Duodenal mucosa (tissue), 2 donors: ENCODE measurements at regions not wholly inside any gene's neighbourhood (a gene's known extent, or its start where the extent isn't known, plus 50 kb on each side); places are given as distances from the start of the nearest gene placed in this dataset.
"Not testable (repeated sequence)": the region's sequence is repeated elsewhere in the genome, so short reads cannot be mapped to it uniquely, and the experiment has no call there.

Source experiments
- H3K27ac ChIP-seq: one replicate; pipeline ENCODE4 v1.7.0; 2013; ENCODE audit warnings: low read depth, low read length
- H3K27me3 ChIP-seq, 2 donors: one replicate each; pipeline ENCODE4 v1.7.0; 2013; ENCODE audit warnings: low read length in 2 of 2, control low read depth in 1 of 2; ENCODE audit not compliant: insufficient read depth in 2 of 2, control insufficient read depth in 1 of 2
- H3K36me3 ChIP-seq, 2 donors: one replicate each; pipeline ENCODE4 v1.7.0; 2013; ENCODE audit warnings: low read length in 2 of 2, control low read depth in 1 of 2; ENCODE audit not compliant: insufficient read depth in 2 of 2, control insufficient read depth in 1 of 2
- H3K4me1 ChIP-seq, 2 donors: one replicate each; pipeline ENCODE4 v1.7.0; 2013; ENCODE audit warnings: low read length in 2 of 2, control low read depth in 1 of 2; ENCODE audit not compliant: insufficient read depth in 2 of 2, control insufficient read depth in 1 of 2
- H3K4me3 ChIP-seq, 2 donors: one replicate each; pipeline ENCODE4 v1.7.0; 2013; ENCODE audit warnings: low read length in 2 of 2, low read depth in 1 of 2
- H3K9ac ChIP-seq, 2 donors: one replicate each; pipeline ENCODE4 v1.7.0; 2013; ENCODE audit warnings: low read length in 2 of 2, low read depth in 1 of 2
- H3K9me3 ChIP-seq, 2 donors: one replicate each; pipeline ENCODE4 v1.7.0; 2013; ENCODE audit warnings: low read length in 2 of 2, control low read depth in 1 of 2; ENCODE audit not compliant: control insufficient read depth in 1 of 2

DNA sequence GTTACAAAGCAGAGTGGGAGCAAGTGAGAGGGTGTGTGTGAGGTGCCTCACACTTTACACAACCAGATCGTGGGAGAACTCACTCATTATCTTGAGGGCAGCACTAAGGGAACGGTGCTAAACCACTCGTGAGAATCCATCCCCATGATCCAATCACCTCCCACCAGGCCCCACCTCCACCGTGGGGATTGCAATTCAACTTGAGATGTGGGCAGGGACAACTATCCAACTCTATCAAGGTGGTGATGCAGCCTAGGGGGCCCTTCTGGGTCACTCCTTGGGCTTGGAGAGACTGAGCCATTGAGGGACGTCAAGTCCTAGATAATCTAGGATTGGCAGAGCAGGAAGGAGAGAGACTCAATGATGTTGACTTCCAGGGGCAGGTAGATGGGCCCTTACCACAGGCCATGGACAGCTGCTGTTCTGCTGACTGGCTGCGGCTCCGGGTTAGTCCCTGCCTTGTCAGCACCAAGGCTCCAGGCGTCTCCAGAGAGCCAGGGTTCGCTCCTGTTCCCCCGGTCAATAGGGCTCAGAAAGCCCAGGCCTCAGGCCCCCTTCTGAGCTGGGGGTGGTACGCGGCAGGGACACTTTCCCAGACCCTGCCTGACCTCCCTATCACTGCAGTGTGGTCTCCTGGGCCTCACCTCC lies 193.2 kb upstream of the HS6ST1 start:
- no peak overlapping the region for H3K9ac ChIP-seq
- H3K27ac ChIP-seq, result no peak overlapping the region

DNA sequence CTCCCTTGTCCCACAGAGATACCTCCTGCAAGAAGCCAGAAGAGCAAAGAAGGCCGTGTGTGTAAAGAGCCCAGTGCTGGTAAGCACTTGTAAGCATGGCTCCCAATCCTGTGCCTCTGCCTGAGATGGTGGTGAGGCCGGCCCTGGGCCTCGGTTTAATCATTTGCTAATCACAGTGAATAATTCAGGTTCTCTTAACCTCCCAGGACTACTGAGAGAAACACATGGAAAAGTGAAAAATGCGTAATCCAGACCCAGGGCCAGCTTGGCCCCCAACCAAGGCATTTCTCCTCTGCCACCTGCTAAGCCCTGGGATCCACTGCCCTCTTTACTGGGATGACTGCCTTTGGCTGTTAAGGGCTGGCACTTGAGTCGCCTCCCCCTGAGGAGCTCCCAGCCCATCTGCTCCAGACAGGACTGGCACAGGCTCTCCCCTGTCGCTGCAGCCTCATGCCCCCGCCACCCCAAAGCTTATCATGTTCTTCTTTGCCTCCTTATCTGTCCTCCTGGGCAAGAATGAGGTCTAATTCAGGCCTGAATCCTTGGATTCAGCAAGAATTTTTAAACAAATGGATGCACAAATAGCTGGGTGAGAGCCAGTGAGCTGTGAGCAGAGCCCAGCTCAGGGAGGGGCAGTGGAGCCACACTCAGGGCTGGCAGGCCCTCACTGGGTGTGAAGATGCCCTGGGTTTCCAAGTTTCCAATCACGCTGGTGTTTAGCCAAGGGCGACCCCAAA lies 193.9 kb upstream of the HS6ST1 start:
- Histone ChIP-seq H3K4me3 (no peak overlapping the region), H3K9me3 (no peaks in the 10 kb centered on the region), H3K36me3 (no peaks in the 10 kb centered on the region), H3K27me3 (no peaks in the 10 kb centered on the region), H3K4me1 (no peaks in the 10 kb centered on the region), H3K27ac (no peak overlapping the region), H3K9ac (no peak overlapping the region)

More for the DNA sequence above, 193.2 kb upstream of the HS6ST1 start:
- no peaks in the 10 kb centered on the region for H3K4me1 ChIP-seq
- no peaks in the 10 kb centered on the region for H3K9me3 ChIP-seq
- H3K27me3 ChIP-seq, result no peaks in the 10 kb centered on the region
- H3K4me3 ChIP-seq, result no peak overlapping the region
- no peaks in the 10 kb centered on the region for H3K36me3 ChIP-seq

- Histone ChIP-seq H3K36me3 (no peaks in the 10 kb centered on the region), H3K9me3 (no peaks in the 10 kb centered on the region), H3K4me3 (no peak overlapping the region), H3K27ac (no peak overlapping the region), H3K27me3 (no peaks in the 10 kb centered on the region), H3K4me1 (no peaks in the 10 kb centered on the region), H3K9ac (no peak overlapping the region)
Measured at GRCh38 chr2:128513116-128513960, 194.7 kb upstream of the HS6ST1 start.

- H3K9me3 ChIP-seq, result no peaks in the 10 kb centered on the region
- H3K4me3 ChIP-seq, result no peak overlapping the region
- no peaks in the 10 kb centered on the region for H3K36me3 ChIP-seq
- H3K4me1 ChIP-seq, result no peaks in the 10 kb centered on the region
- no peak overlapping the region for H3K9ac ChIP-seq
- no peaks in the 10 kb centered on the region for H3K27me3 ChIP-seq
- H3K27ac ChIP-seq, result no peak overlapping the region
Measured at GRCh38 chr2:128513961-128514283, 195.3 kb upstream of the HS6ST1 start.

DNA sequence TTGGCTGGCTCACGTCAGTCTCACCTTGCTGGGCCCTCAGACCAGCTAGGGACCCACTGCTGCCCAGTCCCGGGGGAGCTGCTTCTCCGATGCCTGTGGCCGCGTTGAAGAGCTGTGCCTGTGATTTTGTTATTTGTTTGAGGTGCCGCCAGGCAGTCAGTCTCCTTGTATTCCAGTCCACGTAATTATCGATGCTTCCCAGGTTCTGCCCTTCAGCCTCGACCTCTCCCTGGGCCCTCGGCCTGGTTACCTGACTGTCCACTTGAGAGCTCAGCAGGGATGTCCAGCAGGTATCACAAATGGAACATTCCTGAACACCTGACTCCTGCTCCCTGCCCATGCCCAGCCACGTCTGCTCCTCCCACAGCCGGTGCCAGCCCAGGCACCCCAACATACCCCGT lies 195.9 kb upstream of the HS6ST1 start:
- Histone ChIP-seq H3K27me3 (no peaks in the 10 kb centered on the region), H3K27ac (no peak overlapping the region), H3K4me3 (no peak overlapping the region), H3K9me3 (no peaks in the 10 kb centered on the region), H3K4me1 (no peaks in the 10 kb centered on the region), H3K36me3 (no peaks in the 10 kb centered on the region), H3K9ac (no peak overlapping the region)

GRCh38 chr2:128516938-128517337 lies 198.3 kb upstream of the HS6ST1 start:
- no peaks in the 10 kb centered on the region for H3K27me3 ChIP-seq
- no peak overlapping the region for H3K27ac ChIP-seq
- H3K4me3 ChIP-seq, result no peak overlapping the region
- H3K4me1 ChIP-seq, result no peaks in the 10 kb centered on the region
- no peaks in the 10 kb centered on the region for H3K36me3 ChIP-seq
- no peaks in the 10 kb centered on the region for H3K9me3 ChIP-seq
- no peak overlapping the region for H3K9ac ChIP-seq

DNA sequence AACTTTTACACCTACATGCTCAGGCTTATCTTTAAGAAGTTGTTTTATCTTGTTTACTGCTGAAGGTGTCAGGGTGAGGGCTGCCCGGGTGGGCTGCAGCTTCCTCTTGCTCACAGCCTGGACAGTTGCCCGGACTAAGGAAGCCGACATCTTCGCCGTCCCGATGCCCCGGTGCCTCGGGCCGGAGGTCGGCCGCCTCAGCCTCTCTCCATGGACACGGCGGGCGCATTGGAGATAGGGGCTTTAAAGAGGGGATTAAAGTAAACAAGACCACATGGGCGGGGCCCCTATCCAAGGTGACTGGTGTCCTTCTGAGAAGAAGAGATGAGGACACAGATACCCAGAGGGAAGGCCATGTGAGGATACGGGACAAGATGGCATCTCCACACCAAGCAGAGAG lies 200.4 kb upstream of the HS6ST1 start:
- not testable (repeated sequence) for H3K27ac ChIP-seq, H3K9me3 ChIP-seq, H3K4me1 ChIP-seq, H3K36me3 ChIP-seq, H3K4me3 ChIP-seq, H3K9ac ChIP-seq, H3K27me3 ChIP-seq

GRCh38 chr2:128519517-128520215 lies 201.0 kb upstream of the HS6ST1 start:
- H3K4me1 ChIP-seq, result no peaks in the 10 kb centered on the region
- H3K27ac ChIP-seq, result no peak overlapping the region
- H3K36me3 ChIP-seq, result no peaks in the 10 kb centered on the region
- H3K9ac ChIP-seq, result no peak overlapping the region
- H3K4me3 ChIP-seq, result no peak overlapping the region
- no peaks in the 10 kb centered on the region for H3K27me3 ChIP-seq
- H3K9me3 ChIP-seq, result no peaks in the 10 kb centered on the region

DNA sequence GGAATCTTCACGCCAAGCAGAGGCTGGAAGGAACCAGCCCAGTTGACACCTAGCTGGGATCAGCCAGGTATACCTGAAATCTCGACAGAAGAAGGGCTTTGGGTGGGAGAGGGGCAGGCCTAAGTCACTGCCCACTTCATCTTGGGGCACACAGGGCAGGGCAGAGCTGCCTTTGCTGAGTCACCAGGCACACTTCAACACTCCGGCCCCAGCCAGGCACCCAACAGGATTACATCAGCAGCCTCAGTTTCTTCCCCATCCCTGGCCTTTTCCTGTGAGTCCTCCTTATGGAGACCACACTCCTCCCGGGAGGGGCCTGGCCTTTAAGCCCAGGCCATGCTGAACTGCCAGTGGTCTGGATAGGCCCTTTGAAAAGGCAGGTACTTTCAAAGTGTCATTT lies 201.7 kb upstream of the HS6ST1 start:
- Histone ChIP-seq H3K4me3 (no peak overlapping the region), H3K9ac (no peak overlapping the region), H3K27me3 (no peaks in the 10 kb centered on the region), H3K4me1 (no peaks in the 10 kb centered on the region), H3K9me3 (no peaks in the 10 kb centered on the region), H3K27ac (no peak overlapping the region), H3K36me3 (no peaks in the 10 kb centered on the region)

GRCh38 chr2:128520791-128521190 lies 202.1 kb upstream of the HS6ST1 start:
- Histone ChIP-seq H3K36me3 (no peaks in the 10 kb centered on the region), H3K27me3 (no peaks in the 10 kb centered on the region), H3K4me3 (no peak overlapping the region), H3K4me1 (no peaks in the 10 kb centered on the region), H3K9ac (no peak overlapping the region), H3K9me3 (no peaks in the 10 kb centered on the region), H3K27ac (no peak overlapping the region)
